K562 (cell line): ENCODE measurements at regions not wholly inside any gene's neighbourhood (a gene's known extent, or its start where the extent isn't known, plus 50 kb on each side); places are given as distances from the start of the nearest gene placed in this dataset.

ENCODE experiments used
- BRF1 ChIP-seq: IDR thresholded peaks from 3 replicates; pipeline ENCODE4 v1.6.1; 2011; ENCODE audit warnings: borderline replicate concordance, mild to moderate bottlenecking; ENCODE audit not compliant: insufficient read length; ENCODE audit errors: extremely low read depth
- CBX5 ChIP-seq: IDR thresholded peaks from 2 replicates; pipeline ENCODE4 v1.6.1; 2014; ENCODE audit warnings: low read depth, borderline replicate concordance
- CEBPB ChIP-seq: fragments of 450-650 bp; IDR thresholded peaks from 2 replicates; pipeline ENCODE4 v1.6.1; 2016; ENCODE audit warnings: missing genetic modification characterization, missing compliant biosample characterization
- CEBPG ChIP-seq, 3 experiments: fragments of 200-800 bp in 1 of 3; sonication (Bioruptor generic) in 1 of 3; sonication (generic) in 1 of 3; formaldehyde crosslinking in 1 of 3; IDR thresholded peaks in 2 of 3; conservative IDR thresholded peaks in 1 of 3; 2 replicates each; pipeline versions ENCODE4 v1.6.1 to v1.8.0; 2016 to 2022; ENCODE audit warnings: missing compliant biosample characterization in 2 of 3, missing genetic modification characterization in 2 of 3, mild to moderate bottlenecking in 1 of 3, missing genetic modification reagents in 1 of 3
- E2F3 ChIP-seq: fragments of 250-450 bp; sonication (Bioruptor Pico); IDR thresholded peaks from 2 replicates; pipeline ENCODE4 v1.4.0; 2020; ENCODE audit warnings: mild to moderate bottlenecking
- EHMT2 ChIP-seq: fragments of 450-650 bp; IDR thresholded peaks from 2 replicates; pipeline ENCODE4 v1.6.1; 2018; ENCODE audit warnings: antibody characterized with exemption
- EP400 ChIP-seq: fragments of 450-650 bp; IDR thresholded peaks from 2 replicates; pipeline ENCODE4 v1.6.1; 2017; ENCODE audit warnings: antibody characterized with exemption, mild to moderate bottlenecking, moderate library complexity
- MECOM ChIP-seq: fragments of 250-450 bp; sonication (Bioruptor Pico); IDR thresholded peaks from 2 replicates; pipeline ENCODE4 v1.8.0; 2022; ENCODE audit warnings: inconsistent platforms
- MYC ChIP-seq, 2 experiments: fragments of 250-450 bp in 1 of 2; sonication (Bioruptor Pico) in 1 of 2; IDR thresholded peaks; 2 replicates each; pipeline versions ENCODE4 v1.5.1 to v1.6.1; 2012 to 2021; ENCODE audit warnings: low read depth in 2 of 2, borderline replicate concordance in 1 of 2, improper control_type of control experiment in 1 of 2, low read length in 1 of 2, mild to moderate bottlenecking in 1 of 2, moderate library complexity in 1 of 2
- RAD21 ChIP-seq, 2 experiments: fragments of 250-450 bp in 1 of 2; fragments of 450-650 bp in 1 of 2; sonication (Bioruptor Pico) in 1 of 2; formaldehyde crosslinking in 1 of 2; IDR thresholded peaks in 1 of 2; conservative IDR thresholded peaks in 1 of 2; 2 replicates each; pipeline versions ENCODE4 v1.4.0 to v1.8.0; 2020 to 2022; ENCODE audit warnings: mild to moderate bottlenecking in 2 of 2, moderate library complexity in 1 of 2
- SMC3 ChIP-seq: conservative IDR thresholded peaks from 2 replicates; pipeline ENCODE4 v1.6.1; 2011; ENCODE audit warnings: low read depth, low read length, improper control_type of control experiment; ENCODE audit not compliant: insufficient read depth
- SPI1 ChIP-seq: IDR thresholded peaks from 2 replicates; pipeline ENCODE4 v1.6.1; 2011; ENCODE audit warnings: low read depth, low read length, control low read depth, borderline replicate concordance
- YY1 ChIP-seq, 3 experiments: IDR thresholded peaks; 2 replicates each; pipeline ENCODE4 v1.6.1; 2011; ENCODE audit warnings: low read length in 2 of 3, mild to moderate bottlenecking in 2 of 3, moderate library complexity in 2 of 3, borderline replicate concordance in 1 of 3, control low read depth in 1 of 3, low read depth in 1 of 3; ENCODE audit not compliant: insufficient read depth in 3 of 3, insufficient replicate concordance in 2 of 3, control insufficient read depth in 1 of 3, insufficient read length in 1 of 3; ENCODE audit errors: extremely low read depth in 1 of 3
- ZBTB17 ChIP-seq: fragments of 450-650 bp; formaldehyde crosslinking; IDR thresholded peaks from 2 replicates; pipeline ENCODE4 v1.4.0; 2020; ENCODE audit warnings: mild to moderate bottlenecking
- ZZZ3 ChIP-seq: fragments of 450-650 bp; IDR thresholded peaks from 2 replicates; pipeline ENCODE4 v1.6.1; 2016; ENCODE audit warnings: antibody characterized with exemption, mild to moderate bottlenecking, moderate library complexity
- TF ChIP-seq, protein P1 (sequence below): fragments of 450-650 bp; IDR thresholded peaks from 2 replicates; pipeline ENCODE4 v1.6.1; 2017; ENCODE audit warnings: antibody characterized with exemption, mild to moderate bottlenecking

DNA sequence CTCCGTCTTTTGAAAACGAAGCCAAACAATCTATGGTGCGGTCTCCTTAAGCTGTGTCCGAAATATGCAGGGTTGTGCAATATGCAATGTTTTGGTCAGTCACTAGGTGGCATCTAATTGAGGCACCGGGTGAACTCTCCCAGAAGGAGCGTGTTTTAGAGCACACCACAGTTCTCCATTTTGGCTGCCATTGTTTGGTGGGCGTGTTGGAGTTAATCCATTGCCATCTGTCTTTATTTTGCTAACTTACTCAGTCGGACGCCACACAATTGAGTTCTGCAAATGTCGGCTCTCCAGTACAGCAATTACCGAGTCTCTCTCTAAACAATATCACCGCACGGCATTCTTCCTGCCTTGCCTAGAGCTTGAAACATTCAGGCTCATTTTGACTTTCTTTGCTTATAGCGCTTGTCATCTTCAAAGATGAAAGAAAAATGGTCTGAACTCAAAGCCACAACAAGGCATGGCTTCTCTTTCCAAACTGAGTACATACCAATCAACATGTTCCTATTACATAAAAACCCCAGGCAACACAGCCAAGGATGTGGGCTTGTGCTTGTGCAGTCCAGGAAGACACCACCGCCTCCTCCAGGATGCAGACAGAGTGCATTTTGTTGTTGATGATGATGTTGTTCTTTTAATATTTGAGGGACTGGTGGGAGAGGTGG is 182.0 kb upstream of the SERP2 start (continued):
- TF ChIP-seq CEBPG (CRISPR knock-in tag; IDR thresholded peaks at IDR 0.05) (peak; percentile 89), CEBPG (tag; conservative IDR thresholded peaks at IDR 0.05 in 1 of 2, IDR thresholded peaks at IDR 0.05 in 1 of 2) (peak; percentile 90 to 98), YY1 (IDR thresholded peaks at IDR 0.05; ENCODE audit: borderline replicate concordance in 1 of 3, control insufficient read depth in 1 of 3, extremely low read depth in 1 of 3, insufficient read depth in 3 of 3, insufficient read length in 1 of 3, insufficient replicate concordance in 2 of 3, low read depth in 1 of 3, low read length in 2 of 3) (peak in 2 of 3 experiments; percentile 62 to 88), EHMT2 (peak; percentile 73; the same call in 1 of the 2 replicates), ZZZ3 (0 out of 2 replicates have a peak, but pooled peaks have one; percentile 40), MYC (IDR thresholded peaks at IDR 0.05; ENCODE audit: low read depth, low read length) (peak; percentile 52; the same call in 1 of the 2 replicates), MYC (CRISPR knock-in tag; IDR thresholded peaks at IDR 0.05; ENCODE audit: borderline replicate concordance, low read depth) (no peak), BRF1 (no peak), SPI1 (peak; percentile 25; the same call in 1 of the 2 replicates), SMC3 (peak; percentile 56; the same call in 1 of the 2 replicates), MECOM (CRISPR knock-in tag) (no peak), CEBPB (peak; percentile 98), RAD21 (CRISPR knock-in tag; conservative IDR thresholded peaks at IDR 0.05 in 1 of 2, IDR thresholded peaks at IDR 0.05 in 1 of 2) (peak; percentile 55 to 62), ZBTB17 (no peak), EP400 (peak; percentile 51), E2F3 (CRISPR knock-in tag) (no peak), CBX5 (no peak)
- TF ChIP-seq, protein P1, sequence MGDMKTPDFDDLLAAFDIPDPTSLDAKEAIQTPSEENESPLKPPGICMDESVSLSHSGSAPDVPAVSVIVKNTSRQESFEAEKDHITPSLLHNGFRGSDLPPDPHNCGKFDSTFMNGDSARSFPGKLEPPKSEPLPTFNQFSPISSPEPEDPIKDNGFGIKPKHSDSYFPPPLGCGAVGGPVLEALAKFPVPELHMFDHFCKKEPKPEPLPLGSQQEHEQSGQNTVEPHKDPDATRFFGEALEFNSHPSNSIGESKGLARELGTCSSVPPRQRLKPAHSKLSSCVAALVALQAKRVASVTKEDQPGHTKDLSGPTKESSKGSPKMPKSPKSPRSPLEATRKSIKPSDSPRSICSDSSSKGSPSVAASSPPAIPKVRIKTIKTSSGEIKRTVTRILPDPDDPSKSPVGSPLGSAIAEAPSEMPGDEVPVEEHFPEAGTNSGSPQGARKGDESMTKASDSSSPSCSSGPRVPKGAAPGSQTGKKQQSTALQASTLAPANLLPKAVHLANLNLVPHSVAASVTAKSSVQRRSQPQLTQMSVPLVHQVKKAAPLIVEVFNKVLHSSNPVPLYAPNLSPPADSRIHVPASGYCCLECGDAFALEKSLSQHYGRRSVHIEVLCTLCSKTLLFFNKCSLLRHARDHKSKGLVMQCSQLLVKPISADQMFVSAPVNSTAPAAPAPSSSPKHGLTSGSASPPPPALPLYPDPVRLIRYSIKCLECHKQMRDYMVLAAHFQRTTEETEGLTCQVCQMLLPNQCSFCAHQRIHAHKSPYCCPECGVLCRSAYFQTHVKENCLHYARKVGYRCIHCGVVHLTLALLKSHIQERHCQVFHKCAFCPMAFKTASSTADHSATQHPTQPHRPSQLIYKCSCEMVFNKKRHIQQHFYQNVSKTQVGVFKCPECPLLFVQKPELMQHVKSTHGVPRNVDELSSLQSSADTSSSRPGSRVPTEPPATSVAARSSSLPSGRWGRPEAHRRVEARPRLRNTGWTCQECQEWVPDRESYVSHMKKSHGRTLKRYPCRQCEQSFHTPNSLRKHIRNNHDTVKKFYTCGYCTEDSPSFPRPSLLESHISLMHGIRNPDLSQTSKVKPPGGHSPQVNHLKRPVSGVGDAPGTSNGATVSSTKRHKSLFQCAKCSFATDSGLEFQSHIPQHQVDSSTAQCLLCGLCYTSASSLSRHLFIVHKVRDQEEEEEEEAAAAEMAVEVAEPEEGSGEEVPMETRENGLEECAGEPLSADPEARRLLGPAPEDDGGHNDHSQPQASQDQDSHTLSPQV = no peak
